ENCODE measurements at regions not wholly inside any gene's neighbourhood (a gene's known extent, or its start where the extent isn't known, plus 50 kb on each side); places are given as distances from the start of the nearest gene placed in this dataset.

GRCh38 chr5:145495196-145495595 lies 339.9 kb downstream of the PRELID2 start:
- TF ChIP-seq, protein P1, sequence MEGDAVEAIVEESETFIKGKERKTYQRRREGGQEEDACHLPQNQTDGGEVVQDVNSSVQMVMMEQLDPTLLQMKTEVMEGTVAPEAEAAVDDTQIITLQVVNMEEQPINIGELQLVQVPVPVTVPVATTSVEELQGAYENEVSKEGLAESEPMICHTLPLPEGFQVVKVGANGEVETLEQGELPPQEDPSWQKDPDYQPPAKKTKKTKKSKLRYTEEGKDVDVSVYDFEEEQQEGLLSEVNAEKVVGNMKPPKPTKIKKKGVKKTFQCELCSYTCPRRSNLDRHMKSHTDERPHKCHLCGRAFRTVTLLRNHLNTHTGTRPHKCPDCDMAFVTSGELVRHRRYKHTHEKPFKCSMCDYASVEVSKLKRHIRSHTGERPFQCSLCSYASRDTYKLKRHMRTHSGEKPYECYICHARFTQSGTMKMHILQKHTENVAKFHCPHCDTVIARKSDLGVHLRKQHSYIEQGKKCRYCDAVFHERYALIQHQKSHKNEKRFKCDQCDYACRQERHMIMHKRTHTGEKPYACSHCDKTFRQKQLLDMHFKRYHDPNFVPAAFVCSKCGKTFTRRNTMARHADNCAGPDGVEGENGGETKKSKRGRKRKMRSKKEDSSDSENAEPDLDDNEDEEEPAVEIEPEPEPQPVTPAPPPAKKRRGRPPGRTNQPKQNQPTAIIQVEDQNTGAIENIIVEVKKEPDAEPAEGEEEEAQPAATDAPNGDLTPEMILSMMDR (IDR thresholded peaks at IDR 0.05): no peak
- TF ChIP-seq POLR2A (IDR thresholded peaks at IDR 0.05): no peak
